Sigmoid colon (tissue), 4 donors: ENCODE measurements at regions not wholly inside any gene's neighbourhood (a gene's known extent, or its start where the extent isn't known, plus 50 kb on each side); places are given as distances from the start of the nearest gene placed in this dataset.

Experiments used
- EP300 ChIP-seq, 4 donors: sonication (generic); formaldehyde crosslinking; IDR thresholded peaks; one replicate each; pipeline ENCODE4 v1.6.1; 2017; ENCODE audit warnings: antibody characterized with exemption in 4 of 4
- POLR2A ChIP-seq, 2 donors: fragments of 450-650 bp; IDR thresholded peaks; one replicate each; pipeline ENCODE4 v1.6.1; 2016; ENCODE audit warnings: antibody characterized with exemption in 2 of 2, mild to moderate bottlenecking in 2 of 2, moderate library complexity in 2 of 2
- POLR2AphosphoS5 ChIP-seq, 4 donors: sonication (generic); formaldehyde crosslinking; IDR thresholded peaks; one replicate each; pipeline ENCODE4 v1.6.1; 2017; ENCODE audit warnings: antibody characterized with exemption in 4 of 4
- TF ChIP-seq, protein P1 (sequence below), 4 experiments: fragments of 450-650 bp in 3 of 4; fragments of 200-600 bp in 1 of 4; IDR thresholded peaks; one replicate each; pipeline ENCODE4 v1.5.1; 2016 to 2019; ENCODE audit warnings: antibody characterized with exemption in 4 of 4, mild to moderate bottlenecking in 3 of 4, moderate library complexity in 2 of 4

DNA sequence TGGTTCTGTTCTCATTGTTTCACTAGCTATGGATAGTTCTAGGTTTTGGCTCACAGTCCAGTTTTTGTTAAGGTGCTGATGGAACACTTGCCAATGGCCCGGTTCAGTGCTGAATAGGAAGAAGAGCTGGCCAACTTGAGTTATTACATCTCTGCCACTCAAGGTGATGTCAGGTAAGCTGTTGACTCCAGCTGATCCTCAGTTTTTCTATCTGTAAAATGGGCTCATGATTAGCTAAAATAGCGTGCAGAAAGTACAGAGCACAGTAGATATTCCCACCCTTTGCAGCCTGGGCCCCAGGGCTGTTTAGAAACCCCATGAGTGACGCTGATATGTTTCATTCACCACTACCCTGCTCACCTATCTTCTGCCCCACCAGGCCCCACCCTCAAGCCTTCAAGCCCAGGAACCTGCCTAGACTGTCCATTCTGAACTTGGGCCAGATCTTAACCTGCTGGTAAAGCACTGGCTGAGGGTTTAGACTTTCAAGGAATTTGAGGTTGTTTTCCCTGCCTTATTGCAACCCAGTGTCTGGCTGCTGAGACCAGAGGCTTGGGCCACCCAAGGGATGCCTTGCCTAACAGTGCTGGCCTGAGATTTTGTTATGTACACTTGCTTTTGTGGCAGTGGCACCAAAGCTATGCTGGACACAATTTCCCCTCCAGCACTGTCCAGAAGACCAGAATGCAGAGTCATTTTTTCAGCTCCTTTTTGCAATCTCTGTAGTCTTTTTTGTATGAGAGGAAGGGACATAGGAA, 378.2 kb upstream of the ZMIZ1 start:
- TF ChIP-seq, protein P1, sequence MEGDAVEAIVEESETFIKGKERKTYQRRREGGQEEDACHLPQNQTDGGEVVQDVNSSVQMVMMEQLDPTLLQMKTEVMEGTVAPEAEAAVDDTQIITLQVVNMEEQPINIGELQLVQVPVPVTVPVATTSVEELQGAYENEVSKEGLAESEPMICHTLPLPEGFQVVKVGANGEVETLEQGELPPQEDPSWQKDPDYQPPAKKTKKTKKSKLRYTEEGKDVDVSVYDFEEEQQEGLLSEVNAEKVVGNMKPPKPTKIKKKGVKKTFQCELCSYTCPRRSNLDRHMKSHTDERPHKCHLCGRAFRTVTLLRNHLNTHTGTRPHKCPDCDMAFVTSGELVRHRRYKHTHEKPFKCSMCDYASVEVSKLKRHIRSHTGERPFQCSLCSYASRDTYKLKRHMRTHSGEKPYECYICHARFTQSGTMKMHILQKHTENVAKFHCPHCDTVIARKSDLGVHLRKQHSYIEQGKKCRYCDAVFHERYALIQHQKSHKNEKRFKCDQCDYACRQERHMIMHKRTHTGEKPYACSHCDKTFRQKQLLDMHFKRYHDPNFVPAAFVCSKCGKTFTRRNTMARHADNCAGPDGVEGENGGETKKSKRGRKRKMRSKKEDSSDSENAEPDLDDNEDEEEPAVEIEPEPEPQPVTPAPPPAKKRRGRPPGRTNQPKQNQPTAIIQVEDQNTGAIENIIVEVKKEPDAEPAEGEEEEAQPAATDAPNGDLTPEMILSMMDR (IDR thresholded peaks at IDR 0.05) = no peak
- TF ChIP-seq POLR2AphosphoS5 (IDR thresholded peaks at IDR 0.05) = no peak
- no peak for TF ChIP-seq EP300 (IDR thresholded peaks at IDR 0.05)
- no peak for TF ChIP-seq POLR2A (IDR thresholded peaks at IDR 0.05)
